ENCODE measurements at regions not wholly inside any gene's neighbourhood (a gene's known extent, or its start where the extent isn't known, plus 50 kb on each side); places are given as distances from the start of the nearest gene placed in this dataset.

- H3K36me3 ChIP-seq: no peaks in the 10 kb centered on the region
- TF ChIP-seq, protein P1, sequence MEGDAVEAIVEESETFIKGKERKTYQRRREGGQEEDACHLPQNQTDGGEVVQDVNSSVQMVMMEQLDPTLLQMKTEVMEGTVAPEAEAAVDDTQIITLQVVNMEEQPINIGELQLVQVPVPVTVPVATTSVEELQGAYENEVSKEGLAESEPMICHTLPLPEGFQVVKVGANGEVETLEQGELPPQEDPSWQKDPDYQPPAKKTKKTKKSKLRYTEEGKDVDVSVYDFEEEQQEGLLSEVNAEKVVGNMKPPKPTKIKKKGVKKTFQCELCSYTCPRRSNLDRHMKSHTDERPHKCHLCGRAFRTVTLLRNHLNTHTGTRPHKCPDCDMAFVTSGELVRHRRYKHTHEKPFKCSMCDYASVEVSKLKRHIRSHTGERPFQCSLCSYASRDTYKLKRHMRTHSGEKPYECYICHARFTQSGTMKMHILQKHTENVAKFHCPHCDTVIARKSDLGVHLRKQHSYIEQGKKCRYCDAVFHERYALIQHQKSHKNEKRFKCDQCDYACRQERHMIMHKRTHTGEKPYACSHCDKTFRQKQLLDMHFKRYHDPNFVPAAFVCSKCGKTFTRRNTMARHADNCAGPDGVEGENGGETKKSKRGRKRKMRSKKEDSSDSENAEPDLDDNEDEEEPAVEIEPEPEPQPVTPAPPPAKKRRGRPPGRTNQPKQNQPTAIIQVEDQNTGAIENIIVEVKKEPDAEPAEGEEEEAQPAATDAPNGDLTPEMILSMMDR (IDR thresholded peaks at IDR 0.05): no peak
- no peak overlapping the region for H3K27ac ChIP-seq
- H3K4me3 ChIP-seq (ENCODE audit: low read depth in 1 of 2, low read length in 1 of 2): no peak overlapping the region
- H3K4me1 ChIP-seq (ENCODE audit: control insufficient read depth in 1 of 2, insufficient read depth in 1 of 2, low read depth in 1 of 2, low read length in 1 of 2): no peaks in the 10 kb centered on the region
- peaks cover 9% of the 10 kb centered on the region for H3K9me3 ChIP-seq
- no peaks in the 10 kb centered on the region for H3K27me3 ChIP-seq
Observed at GRCh38 chr14:81971911-81972310, 438.3 kb upstream of the SEL1L start.

DNA sequence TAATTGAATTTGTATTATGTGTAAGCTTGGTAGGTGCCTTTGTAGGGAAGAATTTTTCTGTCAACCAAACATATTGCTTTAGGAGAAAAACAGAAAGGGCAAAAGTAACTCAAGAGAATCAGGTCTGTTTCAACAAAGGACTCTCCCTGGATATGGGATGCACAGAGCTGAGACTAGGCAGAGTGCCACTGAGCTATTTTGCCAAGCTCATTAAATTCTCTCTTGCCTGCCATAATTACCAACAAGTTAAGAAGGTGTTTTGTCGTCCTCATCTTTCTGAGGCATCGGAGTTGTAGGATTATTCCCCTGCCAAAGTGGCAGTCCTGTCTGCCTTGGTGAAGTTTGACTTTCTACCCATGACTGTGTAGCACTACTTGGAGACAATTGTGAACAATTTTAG is 438.9 kb upstream of the SEL1L start:
- Histone ChIP-seq H3K9me3 (peaks cover 9% of the 10 kb centered on the region), H3K36me3 (no peaks in the 10 kb centered on the region), H3K4me3 (ENCODE audit: low read depth in 1 of 2, low read length in 1 of 2) (no peak overlapping the region), H3K4me1 (ENCODE audit: control insufficient read depth in 1 of 2, insufficient read depth in 1 of 2, low read depth in 1 of 2, low read length in 1 of 2) (no peaks in the 10 kb centered on the region), H3K27me3 (no peaks in the 10 kb centered on the region), H3K27ac (no peak overlapping the region)
- TF ChIP-seq, protein P1 (IDR thresholded peaks at IDR 0.05): no peak

GRCh38 chr14:81974543-81974942 is 440.9 kb upstream of the SEL1L start:
- Histone ChIP-seq H3K36me3 (no peaks in the 10 kb centered on the region), H3K9me3 (no peaks in the 10 kb centered on the region), H3K4me3 (ENCODE audit: low read depth in 1 of 2, low read length in 1 of 2) (no peak overlapping the region), H3K27ac (no peak overlapping the region), H3K4me1 (ENCODE audit: control insufficient read depth in 1 of 2, insufficient read depth in 1 of 2, low read depth in 1 of 2, low read length in 1 of 2) (no peaks in the 10 kb centered on the region), H3K27me3 (no peaks in the 10 kb centered on the region)
- TF ChIP-seq, protein P1 (IDR thresholded peaks at IDR 0.05): no peak

GRCh38 chr14:81980601-81981306 is 447.1 kb upstream of the SEL1L start:
- H3K4me3 ChIP-seq (ENCODE audit: low read depth in 1 of 2, low read length in 1 of 2): no peak overlapping the region

DNA sequence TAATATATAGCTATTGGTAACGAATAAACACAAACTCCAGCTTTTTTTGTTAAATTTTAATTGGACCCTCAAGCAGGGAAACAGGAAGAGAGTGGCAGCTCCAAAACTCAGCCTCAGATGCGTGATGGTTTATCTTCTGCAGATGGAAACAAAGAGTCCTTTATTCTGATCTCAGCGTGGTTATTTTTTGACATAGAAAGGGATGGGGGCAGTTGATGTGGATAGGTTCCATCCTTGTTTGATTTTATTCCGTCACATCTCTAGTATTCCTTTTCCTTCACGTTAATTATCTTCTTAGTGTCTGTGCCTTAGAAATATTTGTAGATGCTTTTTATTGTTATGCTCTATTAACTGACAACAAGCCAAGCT is 447.6 kb upstream of the SEL1L start:
- H3K27me3 ChIP-seq: no peaks in the 10 kb centered on the region
- H3K4me1 ChIP-seq (ENCODE audit: control insufficient read depth in 1 of 2, insufficient read depth in 1 of 2, low read depth in 1 of 2, low read length in 1 of 2): no peaks in the 10 kb centered on the region
- TF ChIP-seq, protein P1 (IDR thresholded peaks at IDR 0.05): no peak
- H3K4me3 ChIP-seq (ENCODE audit: low read depth in 1 of 2, low read length in 1 of 2): no peak overlapping the region
- H3K36me3 ChIP-seq: no peaks in the 10 kb centered on the region
- no peak overlapping the region for H3K27ac ChIP-seq
- H3K9me3 ChIP-seq: no peaks in the 10 kb centered on the region

More at GRCh38 chr14:81980601-81981306, 447.1 kb upstream of the SEL1L start:
- no peaks in the 10 kb centered on the region for H3K36me3 ChIP-seq
- H3K9me3 ChIP-seq: no peaks in the 10 kb centered on the region
- TF ChIP-seq, protein P1 (IDR thresholded peaks at IDR 0.05): no peak
- no peaks in the 10 kb centered on the region for H3K27me3 ChIP-seq
- H3K27ac ChIP-seq: no peak overlapping the region
- no peaks in the 10 kb centered on the region for H3K4me1 ChIP-seq (ENCODE audit: control insufficient read depth in 1 of 2, insufficient read depth in 1 of 2, low read depth in 1 of 2, low read length in 1 of 2)
